ENCODE measurements at regions not wholly inside any gene's neighbourhood (a gene's known extent, or its start where the extent isn't known, plus 50 kb on each side); places are given as distances from the start of the nearest gene placed in this dataset.

- Mint-ChIP-seq H3K4me3 (no peak overlapping the region), H3K9me3 (no peaks in the 10 kb centered on the region), H3K27me3 (ENCODE audit: low read depth) (no peaks in the 10 kb centered on the region), H3K4me1 (ENCODE audit: low read depth) (no peaks in the 10 kb centered on the region), H3K36me3 (ENCODE audit: insufficient read depth) (no peaks in the 10 kb centered on the region)
- DNase-seq (no peak), ATAC-seq (peak; percentile 48 to 52)
Measured at GRCh38 chr4:120636120-120636630, 286.4 kb downstream of the PRDM5 start.

- ATAC-seq (no peak), DNase-seq (no peak)
- no peaks in the 10 kb centered on the region for H3K4me1 Mint-ChIP-seq (ENCODE audit: low read depth)
- no peaks in the 10 kb centered on the region for H3K27me3 Mint-ChIP-seq (ENCODE audit: low read depth)
- H3K4me3 Mint-ChIP-seq, result no peak overlapping the region
- H3K9me3 Mint-ChIP-seq, result no peaks in the 10 kb centered on the region
- no peaks in the 10 kb centered on the region for H3K36me3 Mint-ChIP-seq (ENCODE audit: insufficient read depth)
Measured at GRCh38 chr4:120633810-120634209, 288.7 kb downstream of the PRDM5 start.

GRCh38 chr4:120630427-120630826, 292.1 kb downstream of the PRDM5 start:
- Mint-ChIP-seq H3K4me3 (no peak overlapping the region), H3K9me3 (peaks cover 3% of the 10 kb centered on the region), H3K4me1 (ENCODE audit: low read depth) (no peaks in the 10 kb centered on the region), H3K27me3 (ENCODE audit: low read depth) (peaks cover 2% of the 10 kb centered on the region), H3K36me3 (ENCODE audit: insufficient read depth) (no peaks in the 10 kb centered on the region)
- ATAC-seq (no peak), DNase-seq (no peak)

- no peak overlapping the region for H3K4me3 Mint-ChIP-seq
- DNase-seq, result no peak
- H3K4me1 Mint-ChIP-seq (ENCODE audit: low read depth), result no peaks in the 10 kb centered on the region
Measured at GRCh38 chr4:120629546-120630108, 292.9 kb downstream of the PRDM5 start.

GRCh38 chr4:120622601-120623000, 299.9 kb downstream of the PRDM5 start:
- Mint-ChIP-seq H3K4me3 (no peak overlapping the region), H3K9me3 (peaks cover 3% of the 10 kb centered on the region), H3K4me1 (ENCODE audit: low read depth) (no peaks in the 10 kb centered on the region), H3K27me3 (ENCODE audit: low read depth) (peaks cover 9% of the 10 kb centered on the region), H3K36me3 (ENCODE audit: insufficient read depth) (no peaks in the 10 kb centered on the region)
- DNase-seq, result no peak
- no peak for ATAC-seq

More at GRCh38 chr4:120629546-120630108, 292.9 kb downstream of the PRDM5 start:
- peaks cover 3% of the 10 kb centered on the region for H3K9me3 Mint-ChIP-seq
- no peak for ATAC-seq
- H3K36me3 Mint-ChIP-seq (ENCODE audit: insufficient read depth), result no peaks in the 10 kb centered on the region
- peaks cover 5% of the 10 kb centered on the region for H3K27me3 Mint-ChIP-seq (ENCODE audit: low read depth)

GRCh38 chr4:120617171-120617570, 305.4 kb downstream of the PRDM5 start:
- ATAC-seq (no peak), DNase-seq (no peak)
- no peak overlapping the region for H3K4me3 Mint-ChIP-seq
- no peaks in the 10 kb centered on the region for H3K4me1 Mint-ChIP-seq (ENCODE audit: low read depth)
- no peaks in the 10 kb centered on the region for H3K36me3 Mint-ChIP-seq (ENCODE audit: insufficient read depth)
- no peaks in the 10 kb centered on the region for H3K27me3 Mint-ChIP-seq (ENCODE audit: low read depth)
- no peaks in the 10 kb centered on the region for H3K9me3 Mint-ChIP-seq

GRCh38 chr4:120616041-120616440, 306.5 kb downstream of the PRDM5 start:
- no peak overlapping the region for H3K4me3 Mint-ChIP-seq
- H3K36me3 Mint-ChIP-seq (ENCODE audit: insufficient read depth), result no peaks in the 10 kb centered on the region
- no peaks in the 10 kb centered on the region for H3K27me3 Mint-ChIP-seq (ENCODE audit: low read depth)
- ATAC-seq (no peak), DNase-seq (no peak)
- H3K4me1 Mint-ChIP-seq (ENCODE audit: low read depth), result no peaks in the 10 kb centered on the region
- H3K9me3 Mint-ChIP-seq, result no peaks in the 10 kb centered on the region

- H3K9me3 Mint-ChIP-seq, result no peaks in the 10 kb centered on the region
Measured at GRCh38 chr4:120613778-120614177, 308.7 kb downstream of the PRDM5 start.

GRCh38 chr4:120611092-120611491, 311.4 kb downstream of the PRDM5 start:
- no peak for ATAC-seq
- H3K4me1 Mint-ChIP-seq (ENCODE audit: low read depth), result no peaks in the 10 kb centered on the region

More at GRCh38 chr4:120613778-120614177, 308.7 kb downstream of the PRDM5 start:
- Mint-ChIP-seq H3K36me3 (ENCODE audit: insufficient read depth) (no peaks in the 10 kb centered on the region), H3K4me3 (no peak overlapping the region), H3K4me1 (ENCODE audit: low read depth) (no peaks in the 10 kb centered on the region), H3K27me3 (ENCODE audit: low read depth) (no peaks in the 10 kb centered on the region)
- DNase-seq (no peak), ATAC-seq (no peak)

GRCh38 chr4:120591038-120591437, 331.5 kb downstream of the PRDM5 start:
- ATAC-seq, result no peak
- no peaks in the 10 kb centered on the region for H3K9me3 Mint-ChIP-seq
- H3K36me3 Mint-ChIP-seq (ENCODE audit: insufficient read depth), result no peaks in the 10 kb centered on the region

More at GRCh38 chr4:120611092-120611491, 311.4 kb downstream of the PRDM5 start:
- Mint-ChIP-seq H3K27me3 (ENCODE audit: low read depth) (no peaks in the 10 kb centered on the region), H3K4me3 (no peak overlapping the region), H3K36me3 (ENCODE audit: insufficient read depth) (no peaks in the 10 kb centered on the region), H3K9me3 (no peaks in the 10 kb centered on the region)
- DNase-seq, result no peak

GRCh38 chr4:120589787-120590186, 332.7 kb downstream of the PRDM5 start:
- ATAC-seq (no peak), DNase-seq (no peak)
- Mint-ChIP-seq H3K27me3 (ENCODE audit: low read depth) (peaks cover 1% of the 10 kb centered on the region), H3K36me3 (ENCODE audit: insufficient read depth) (no peaks in the 10 kb centered on the region), H3K4me3 (no peak overlapping the region), H3K4me1 (ENCODE audit: low read depth) (no peaks in the 10 kb centered on the region), H3K9me3 (no peaks in the 10 kb centered on the region)

More at GRCh38 chr4:120591038-120591437, 331.5 kb downstream of the PRDM5 start:
- Mint-ChIP-seq H3K4me1 (ENCODE audit: low read depth) (no peaks in the 10 kb centered on the region), H3K27me3 (ENCODE audit: low read depth) (peaks cover 4% of the 10 kb centered on the region), H3K4me3 (no peak overlapping the region)
- DNase-seq, result no peak

GRCh38 chr4:120568731-120569130, 353.8 kb downstream of the PRDM5 start:
- no peak for ATAC-seq
- Mint-ChIP-seq H3K36me3 (ENCODE audit: insufficient read depth) (no peaks in the 10 kb centered on the region), H3K4me3 (no peak overlapping the region), H3K9me3 (no peaks in the 10 kb centered on the region), H3K4me1 (ENCODE audit: low read depth) (no peaks in the 10 kb centered on the region), H3K27me3 (ENCODE audit: low read depth) (no peaks in the 10 kb centered on the region)
- DNase-seq, result no peak

- no peaks in the 10 kb centered on the region for H3K36me3 Mint-ChIP-seq (ENCODE audit: insufficient read depth)
Measured at GRCh38 chr4:120561648-120562047, 360.9 kb downstream of the PRDM5 start.

GRCh38 chr4:120557372-120557771, 365.2 kb downstream of the PRDM5 start:
- Mint-ChIP-seq H3K27me3 (ENCODE audit: low read depth) (no peaks in the 10 kb centered on the region), H3K4me3 (no peak overlapping the region), H3K4me1 (ENCODE audit: low read depth) (no peaks in the 10 kb centered on the region), H3K9me3 (peaks cover 15% of the 10 kb centered on the region), H3K36me3 (ENCODE audit: insufficient read depth) (no peaks in the 10 kb centered on the region)
- no peak for DNase-seq
- ATAC-seq, result no peak

More at GRCh38 chr4:120561648-120562047, 360.9 kb downstream of the PRDM5 start:
- no peaks in the 10 kb centered on the region for H3K4me1 Mint-ChIP-seq (ENCODE audit: low read depth)
- no peak overlapping the region for H3K4me3 Mint-ChIP-seq
- H3K27me3 Mint-ChIP-seq (ENCODE audit: low read depth), result no peaks in the 10 kb centered on the region
- ATAC-seq (no peak), DNase-seq (no peak)
- H3K9me3 Mint-ChIP-seq, result peaks cover 19% of the 10 kb centered on the region

GRCh38 chr4:120555058-120555457, 367.5 kb downstream of the PRDM5 start:
- DNase-seq, result no peak
- no peak for ATAC-seq
- no peaks in the 10 kb centered on the region for H3K4me1 Mint-ChIP-seq (ENCODE audit: low read depth)
- no peak overlapping the region for H3K4me3 Mint-ChIP-seq
- H3K36me3 Mint-ChIP-seq (ENCODE audit: insufficient read depth), result no peaks in the 10 kb centered on the region
- no peaks in the 10 kb centered on the region for H3K9me3 Mint-ChIP-seq
- no peaks in the 10 kb centered on the region for H3K27me3 Mint-ChIP-seq (ENCODE audit: low read depth)
